ENCODE measurements at regions not wholly inside any gene's neighbourhood (a gene's known extent, or its start where the extent isn't known, plus 50 kb on each side); places are given as distances from the start of the nearest gene placed in this dataset.
"Not testable (repeated sequence)": the region's sequence is repeated elsewhere in the genome, so short reads cannot be mapped to it uniquely, and the experiment has no call there.

GRCh38 chrY:8151561-8151960 lies 1185.7 kb upstream of the TSPY4 start:
- DNase-seq = no peak

- no peak for DNase-seq
These were observed 1208.7 kb upstream of the TSPY4 start for GRCh38 chrY:8128578-8128977.

DNA sequence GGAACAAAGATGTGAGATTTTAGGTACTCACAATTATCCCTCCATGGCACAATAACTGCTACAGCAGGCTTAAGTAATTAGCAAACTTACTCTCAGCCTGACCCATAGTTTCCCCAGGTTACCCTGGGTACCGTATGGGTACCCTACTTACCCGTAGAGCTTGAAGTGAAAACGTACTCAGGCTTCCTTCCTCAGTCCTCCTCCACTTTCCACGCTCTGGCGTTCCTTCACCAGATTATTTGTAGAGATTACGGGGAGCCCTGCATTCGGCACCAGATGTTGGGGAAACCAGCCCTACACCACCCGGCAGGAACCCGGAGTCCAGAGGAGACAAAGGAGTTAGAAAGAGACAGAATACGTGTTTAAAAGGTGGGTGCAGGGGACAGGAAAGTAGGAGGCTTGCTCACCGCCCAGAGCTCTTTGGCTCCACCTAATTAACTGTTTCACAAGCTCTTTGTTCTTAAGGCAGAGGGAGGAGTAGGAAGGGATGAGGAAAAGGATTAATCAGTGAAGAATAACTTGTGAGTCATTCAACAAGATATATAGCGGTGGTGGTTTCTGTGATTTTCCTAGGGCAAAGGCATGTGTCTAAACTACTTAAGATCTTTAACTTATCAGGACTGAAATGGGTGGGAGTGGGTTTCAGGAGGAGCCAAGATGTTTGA lies 1211.2 kb upstream of the TSPY4 start:
- no peak for DNase-seq

DNA sequence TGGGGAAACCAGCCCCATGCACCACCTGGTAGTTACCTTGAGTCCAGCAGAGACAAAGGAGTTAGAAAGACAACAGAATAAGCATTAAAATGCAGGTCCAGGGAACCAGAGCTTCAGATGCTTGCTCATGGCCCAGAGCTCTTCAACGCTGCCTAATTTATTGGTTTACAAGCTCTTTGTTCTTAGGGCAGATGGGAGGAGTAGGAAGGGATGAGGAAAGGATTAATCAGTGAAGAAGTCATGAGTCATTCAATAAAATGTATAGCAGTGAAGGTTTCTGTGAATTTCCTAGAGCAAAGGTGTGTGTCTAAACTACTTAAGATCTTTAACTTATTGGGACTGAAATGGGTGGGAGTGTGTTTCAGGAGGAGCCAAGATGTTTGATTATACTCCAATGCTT lies 1210.3 kb upstream of the AMELY start:
- no peak for DNase-seq

- DNase-seq = no peak
These were observed 1182.9 kb upstream of the AMELY start for GRCh38 chrY:8094429-8094828.

DNA sequence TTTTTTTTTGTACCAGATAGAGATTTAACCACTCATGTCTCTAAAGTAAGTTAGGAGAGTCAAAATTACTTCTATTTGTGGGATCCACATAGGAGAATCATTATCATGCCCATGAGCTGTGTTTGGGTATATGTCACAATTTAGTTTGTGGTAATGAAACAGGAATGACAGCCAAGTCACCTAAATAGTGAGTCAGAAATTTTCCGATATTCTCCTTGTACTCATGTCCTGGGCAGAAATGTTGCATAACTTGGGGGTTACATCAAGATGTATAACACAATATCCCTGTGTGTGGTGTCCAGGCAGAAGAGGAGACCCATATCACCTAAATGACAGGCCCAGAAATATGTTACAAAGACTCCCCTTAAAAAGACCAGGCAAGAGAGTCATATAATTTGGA lies 1181.4 kb upstream of the AMELY start:
- no peak for DNase-seq

- DNase-seq = no peak
These were observed 1174.4 kb upstream of the AMELY start for GRCh38 chrY:8085925-8086324.

GRCh38 chrY:8084192-8084591 lies 1172.6 kb upstream of the AMELY start:
- DNase-seq = no peak

GRCh38 chrY:8081151-8081550 lies 1169.6 kb upstream of the AMELY start:
- DNase-seq = no peak

DNA sequence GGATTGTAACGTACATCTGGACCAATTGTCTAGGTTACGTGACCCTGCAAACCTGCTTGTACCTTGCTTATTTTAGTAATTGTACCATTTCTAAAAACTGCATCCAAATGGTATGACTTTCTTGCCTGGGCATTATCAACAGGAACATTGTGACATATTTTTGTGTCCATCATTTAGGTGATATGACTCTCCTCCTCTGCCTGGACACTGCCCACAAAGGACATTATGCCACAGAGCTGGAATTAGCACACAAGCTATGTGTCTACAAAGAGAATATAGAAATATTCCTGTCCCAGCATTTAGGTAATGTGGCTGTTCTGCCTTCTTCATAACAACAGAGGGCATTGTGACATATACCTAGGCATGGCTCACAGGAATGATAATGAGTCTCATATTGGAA lies 1153.7 kb upstream of the AMELY start:
- no peak for DNase-seq

DNA sequence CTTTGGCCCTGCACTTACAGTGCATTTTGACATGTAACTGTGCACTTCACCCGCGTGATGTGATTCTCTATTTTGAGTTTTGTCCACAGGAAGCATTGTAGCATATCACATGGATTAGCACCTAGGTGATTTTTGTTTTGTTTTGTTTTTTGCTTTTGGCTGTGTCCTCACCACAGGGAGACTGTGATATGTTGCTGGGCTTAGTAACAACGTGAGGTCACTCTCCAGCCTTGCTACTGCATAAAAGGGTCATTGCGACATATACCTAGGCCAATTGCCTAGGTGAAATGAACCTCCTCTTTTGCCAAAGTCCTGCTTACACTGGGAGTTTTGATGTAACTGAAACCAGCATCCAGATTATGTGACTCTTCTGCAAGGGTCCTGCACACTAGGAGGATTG lies 1152.9 kb upstream of the AMELY start:
- no peak for DNase-seq

DNA sequence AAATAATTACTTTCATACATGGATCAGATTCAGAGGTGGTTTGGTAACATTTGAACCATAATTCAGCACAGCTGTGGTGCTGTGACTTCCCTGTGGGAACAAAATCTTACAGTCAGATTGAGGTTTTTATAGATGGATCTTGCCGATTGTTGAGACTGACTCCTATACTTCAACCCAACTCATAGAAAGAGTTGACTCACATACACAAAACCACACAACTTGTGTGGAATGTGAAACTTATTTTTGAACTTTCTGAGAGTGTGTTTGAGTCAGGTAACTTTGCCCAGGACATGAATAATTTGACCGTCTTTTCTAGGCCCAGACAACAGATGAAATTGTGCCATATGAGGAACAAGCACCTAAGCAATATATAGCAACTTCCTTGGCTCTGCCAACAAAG lies 1152.4 kb upstream of the AMELY start:
- DNase-seq = no peak

- DNase-seq = no peak
These were observed 1147.1 kb upstream of the AMELY start for GRCh38 chrY:8058613-8059012.

GRCh38 chrY:8051340-8051739 lies 1139.8 kb upstream of the AMELY start:
- DNase-seq = no peak

DNA sequence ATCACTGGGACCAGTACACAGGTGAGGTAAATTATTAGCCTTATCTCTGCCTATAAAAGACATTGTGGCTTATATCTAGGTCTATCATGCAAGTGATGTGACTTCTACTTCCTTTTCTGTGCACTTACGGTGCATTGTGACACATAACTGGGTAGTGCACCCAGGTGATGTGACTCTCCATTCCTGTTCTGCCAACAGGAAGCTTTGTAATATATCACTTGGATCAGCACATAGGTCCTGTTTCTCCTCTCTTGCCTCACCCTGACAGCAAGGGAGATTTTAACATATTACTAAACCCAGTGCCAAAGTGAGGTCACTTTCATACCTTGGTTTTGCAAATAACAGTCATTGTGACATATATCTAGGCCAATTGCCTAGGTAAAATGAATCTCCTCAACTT lies 1129.7 kb upstream of the AMELY start:
- DNase-seq = no peak

- DNase-seq = no peak
These were observed 1125.0 kb upstream of the AMELY start for GRCh38 chrY:8036563-8036962.

GRCh38 chrY:8035653-8036052 lies 1124.1 kb upstream of the AMELY start:
- DNase-seq = no peak

DNA sequence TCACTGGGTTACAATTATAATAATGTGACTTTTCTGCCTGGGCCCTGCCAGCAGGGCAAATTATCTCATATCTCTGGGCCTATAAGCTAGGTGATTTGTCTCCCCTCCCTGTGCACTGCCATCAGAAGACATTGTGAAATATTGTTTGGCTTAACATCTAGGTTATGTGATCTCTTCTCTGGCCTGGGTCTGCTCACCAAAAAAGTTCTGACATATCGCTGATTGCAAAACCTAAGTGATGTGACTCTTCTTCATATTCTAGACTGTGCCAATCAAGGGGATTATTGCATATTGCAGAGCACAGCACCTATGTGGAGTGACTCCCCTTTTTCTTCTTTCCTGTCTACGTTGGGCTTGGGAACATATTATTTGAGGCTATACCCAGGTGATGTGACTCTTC lies 1123.1 kb upstream of the AMELY start:
- no peak for DNase-seq

GRCh38 chrY:8033200-8033599 lies 1121.6 kb upstream of the AMELY start:
- no peak for DNase-seq

DNA sequence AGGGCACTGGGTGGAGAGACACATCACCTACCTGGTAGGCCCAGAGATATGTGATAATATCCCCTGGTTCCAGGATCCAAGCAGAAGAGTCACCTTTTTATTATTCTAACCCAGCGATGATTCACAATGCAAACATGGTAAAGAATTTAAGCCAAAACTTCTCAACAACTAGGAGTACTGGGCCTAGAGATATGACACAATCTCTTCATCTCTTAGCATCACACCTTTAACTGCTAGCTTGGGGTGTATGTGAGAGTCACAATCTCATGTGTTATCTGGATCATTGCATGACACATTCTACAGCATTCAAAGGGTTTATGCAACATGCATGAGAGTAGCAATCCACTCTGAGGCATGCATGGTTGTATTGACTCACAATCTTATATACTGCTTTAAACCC lies 1109.0 kb upstream of the AMELY start:
- DNase-seq = no peak

GRCh38 chrY:8011515-8011914 lies 1100.0 kb upstream of the AMELY start:
- no peak for DNase-seq

DNA sequence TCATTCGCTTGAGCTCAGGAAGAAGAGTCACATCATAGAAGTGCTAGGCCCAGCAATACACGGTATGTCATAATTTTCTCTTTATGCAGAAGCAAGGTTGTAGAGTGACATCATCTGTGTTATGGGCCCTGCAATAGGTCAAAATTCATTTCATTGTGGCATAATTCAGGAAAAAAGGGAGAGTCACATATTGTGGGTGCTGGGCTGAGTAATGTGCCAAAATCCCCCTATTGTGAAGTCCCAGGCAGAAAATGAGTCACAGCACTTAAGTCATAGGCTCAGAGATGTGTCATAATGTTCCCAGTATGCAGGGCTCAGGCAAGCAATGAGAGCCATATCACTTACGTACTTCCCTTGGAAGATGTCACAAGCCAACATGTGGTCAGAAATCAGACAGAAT lies 1092.6 kb upstream of the AMELY start:
- DNase-seq = peak in 1 of 2 experiments; percentile 8

- DNase-seq = no peak
These were observed 1085.2 kb upstream of the AMELY start for GRCh38 chrY:7996726-7997125.

GRCh38 chrY:7994781-7995180 lies 1083.2 kb upstream of the AMELY start:
- DNase-seq = not testable (repeated sequence)

DNA sequence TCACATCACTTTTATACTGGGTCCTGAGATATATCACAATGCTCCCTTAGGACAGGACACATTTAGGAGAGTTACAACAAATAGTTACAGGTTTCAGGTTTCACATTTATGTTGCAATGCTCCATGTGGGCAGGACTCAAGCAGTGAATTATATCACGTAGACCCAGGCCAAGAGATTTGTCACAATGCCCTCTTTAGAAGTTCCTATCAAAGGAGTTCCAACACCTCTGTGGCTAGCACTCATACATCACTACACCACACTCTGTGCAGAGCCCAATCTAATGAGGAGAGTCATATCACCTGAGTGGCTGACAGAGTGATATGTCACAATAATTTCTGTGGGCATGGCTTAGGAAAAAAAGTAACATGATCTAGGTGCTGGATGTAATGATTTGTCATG lies 1068.2 kb upstream of the AMELY start:
- DNase-seq = no peak

- no peak for DNase-seq
These were observed 1065.7 kb upstream of the AMELY start for GRCh38 chrY:7977301-7977700.

All from stimulated activated CD4-positive, alpha-beta T cell treated with anti-CD3 and anti-CD28 coated beads, Interleukin-4, amount 100 ng/mL, for 4 hours (primary cell).